HS-5 (cell line): ENCODE measurements at regions not wholly inside any gene's neighbourhood (a gene's known extent, or its start where the extent isn't known, plus 50 kb on each side); places are given as distances from the start of the nearest gene placed in this dataset.

Experiments used
- DNase-seq: peaks from one replicate; pipeline ENCODE4 v3.0.0-alpha.2; 2012; ENCODE audit warnings: low read depth

GRCh38 chr17:72258711-72259110 lies 137.9 kb downstream of the SOX9 start:
- DNase-seq: no peak

- no peak for DNase-seq
These were observed 139.1 kb downstream of the SOX9 start for GRCh38 chr17:72259922-72260321.

- no peak for DNase-seq
These were observed 141.9 kb downstream of the SOX9 start for GRCh38 chr17:72262766-72263165.

- no peak for DNase-seq
These were observed 144.0 kb downstream of the SOX9 start for GRCh38 chr17:72264682-72265405.

- no peak for DNase-seq
These were observed 145.4 kb downstream of the SOX9 start for GRCh38 chr17:72266112-72266775.

GRCh38 chr17:72267601-72268000 lies 146.8 kb downstream of the SOX9 start:
- no peak for DNase-seq

- DNase-seq: no peak
These were observed 147.6 kb downstream of the SOX9 start for GRCh38 chr17:72268431-72268830.

- peak; percentile 16 for DNase-seq
These were observed 149.6 kb downstream of the SOX9 start for GRCh38 chr17:72270273-72270924.

GRCh38 chr17:72271603-72272002 lies 150.8 kb downstream of the SOX9 start:
- DNase-seq: no peak

GRCh38 chr17:72273289-72274056 lies 152.7 kb downstream of the SOX9 start:
- DNase-seq: no peak

- DNase-seq: no peak
These were observed 153.8 kb downstream of the SOX9 start for GRCh38 chr17:72274614-72275013.

GRCh38 chr17:72280881-72281280 lies 160.1 kb downstream of the SOX9 start:
- no peak for DNase-seq

- no peak for DNase-seq
These were observed 161.7 kb downstream of the SOX9 start for GRCh38 chr17:72282439-72283029.

- DNase-seq: no peak
These were observed 164.0 kb downstream of the SOX9 start for GRCh38 chr17:72284806-72285205.

GRCh38 chr17:72287586-72287985 lies 166.8 kb downstream of the SOX9 start:
- DNase-seq: no peak

- DNase-seq: no peak
These were observed 173.7 kb downstream of the SOX9 start for GRCh38 chr17:72294487-72294893.

GRCh38 chr17:72295916-72296315 lies 175.1 kb downstream of the SOX9 start:
- DNase-seq: no peak

GRCh38 chr17:72296456-72296855 lies 175.6 kb downstream of the SOX9 start:
- peak; percentile 36 for DNase-seq

GRCh38 chr17:72297326-72298115 lies 176.7 kb downstream of the SOX9 start:
- peak; percentile 49 for DNase-seq

GRCh38 chr17:72299100-72299499 lies 178.3 kb downstream of the SOX9 start:
- no peak for DNase-seq

- DNase-seq: no peak
These were observed 178.8 kb downstream of the SOX9 start for GRCh38 chr17:72299592-72299991.
